HCT116 (cell line): ENCODE measurements at regions not wholly inside any gene's neighbourhood (a gene's known extent, or its start where the extent isn't known, plus 50 kb on each side); places are given as distances from the start of the nearest gene placed in this dataset.

Source experiments
- ATAC-seq: fragments of 200-7000 bp; cut with Tn5 transposase; 2 replicates; pipeline ENCODE4 v1.9.1; 2020; ENCODE audit warnings: mild to moderate bottlenecking, moderate library complexity
- BruUV-seq: library from RNA; stranded (reverse); fragments of 400-500 nt; replicated peaks from 2 replicates; lab custom pipeline; 2021; lab: Mats Ljungman, UMichigan
- CTCF ChIA-PET: fragments of 300-600 bp; sonication (Branson Sonifier 250); formaldehyde crosslinking; loops from one replicate; lab custom pipeline; 2021; ENCODE audit warnings: antibody characterized with exemption; lab: Charles Lee
- POLR2A ChIA-PET: fragments of 300-600, 350-600 bp; sonication (Branson Sonifier 250); formaldehyde crosslinking; loops from one replicate; lab custom pipeline; 2021; ENCODE audit warnings: antibody characterized with exemption; lab: Charles Lee
- RAD21 ChIA-PET, 2 experiments: fragments of 300-600 bp; sonication (Branson Sonifier 250); formaldehyde crosslinking; loops; one replicate each; lab custom pipeline; 2023; ENCODE audit warnings: low total read pairs in 2 of 2; ENCODE audit not compliant: uncharacterized antibody in 2 of 2, unreplicated experiment in 2 of 2, low non-redundant PET in 1 of 2; lab: Charles Lee
- DNase-seq: peaks from one replicate; pipeline ENCODE4 v3.0.0-alpha.2; 2010; ENCODE audit warnings: low read depth, low spot score
- H2AFZ ChIP-seq: fragments of 200-600 bp; shearing (Covaris generic), sonication (generic); 2 replicates; pipeline ENCODE4 v1.6.1; 2017; ENCODE audit warnings: low read depth, mixed run types, mixed read lengths, antibody characterized with exemption, low read length; ENCODE audit not compliant: poor library complexity, severe bottlenecking
- H3K27ac ChIP-seq: 2 replicates; pipeline ENCODE4 v1.5.1; 2012; ENCODE audit warnings: low read depth, low read length
- H3K27me3 ChIP-seq: fragments of 200-600 bp; sonication (generic); 2 replicates; pipeline ENCODE4 v1.6.1; 2016; ENCODE audit warnings: mixed run types, low read length, mixed read lengths; ENCODE audit not compliant: insufficient read depth
- H3K36me3 ChIP-seq, 2 experiments: fragments of 200-500 bp in 1 of 2; fragments of 200-600 bp in 1 of 2; sonication (Bioruptor generic) in 1 of 2; sonication (generic) in 1 of 2; 2 replicates each; pipeline versions ENCODE4 v1.5.1 to v1.6.1; 2014 to 2016; ENCODE audit warnings: low read length in 2 of 2, inconsistent platforms in 1 of 2, mixed read lengths in 1 of 2, mixed run types in 1 of 2; ENCODE audit not compliant: insufficient read depth in 2 of 2, control insufficient read depth in 1 of 2
- H3K4me1 ChIP-seq, 2 experiments: fragments of 200-600 bp in 1 of 2; sonication (generic) in 1 of 2; 2 replicates each; pipeline versions ENCODE4 v1.5.1 to v1.6.1; 2012 to 2017; ENCODE audit warnings: low read length in 2 of 2, inconsistent platforms in 1 of 2, mild to moderate bottlenecking in 1 of 2, mixed read lengths in 1 of 2, mixed run types in 1 of 2, moderate library complexity in 1 of 2; ENCODE audit not compliant: insufficient read depth in 2 of 2, control insufficient read depth in 1 of 2
- H3K4me2 ChIP-seq: fragments of 200-600 bp; sonication (generic); 2 replicates; pipeline ENCODE4 v1.6.1; 2017; ENCODE audit warnings: mixed run types, low read length, mixed read lengths
- H3K4me3 ChIP-seq, 2 experiments: fragments of 200-600 bp in 1 of 2; sonication (generic) in 1 of 2; replicated peaks in 1 of 2; 2 replicates each; pipeline ENCODE4 v1.5.1; 2011 to 2016; ENCODE audit warnings: low read length in 2 of 2, control low read depth in 1 of 2, low read depth in 1 of 2, mild to moderate bottlenecking in 1 of 2, mixed read lengths in 1 of 2, mixed run types in 1 of 2
- H3K79me2 ChIP-seq: fragments of 200-600 bp; sonication (generic); 2 replicates; pipeline ENCODE4 v1.6.1; 2017; ENCODE audit warnings: mild to moderate bottlenecking, mixed run types, low read length, moderate library complexity, mixed read lengths; ENCODE audit not compliant: insufficient read depth
- H3K9ac ChIP-seq: fragments of 200-600 bp; sonication (generic); 2 replicates; pipeline ENCODE4 v1.6.1; 2016; ENCODE audit warnings: low read length, mixed read lengths
- H3K9me2 ChIP-seq: fragments of 200-600 bp; sonication (generic), shearing (Covaris generic); 2 replicates; pipeline ENCODE4 v1.6.1; 2017; ENCODE audit warnings: mixed run types, mild to moderate bottlenecking, moderate library complexity; ENCODE audit not compliant: insufficient read depth
- H3K9me3 ChIP-seq, 2 experiments: fragments of 200-500 bp in 1 of 2; fragments of 200-600 bp in 1 of 2; sonication (Bioruptor generic) in 1 of 2; sonication (generic) in 1 of 2; 2 replicates each; pipeline ENCODE4 v1.6.1; 2014 to 2017; ENCODE audit warnings: low read length in 2 of 2, mixed read lengths in 2 of 2, inconsistent platforms in 1 of 2, low read depth in 1 of 2, mild to moderate bottlenecking in 1 of 2, mixed run types in 1 of 2, moderate library complexity in 1 of 2; ENCODE audit not compliant: control insufficient read depth in 1 of 2, insufficient read depth in 1 of 2
- H4K20me1 ChIP-seq: fragments of 200-600 bp; sonication (generic), shearing (Covaris generic); 2 replicates; pipeline ENCODE4 v1.6.1; 2017; ENCODE audit warnings: mixed run types, mild to moderate bottlenecking, moderate library complexity; ENCODE audit not compliant: insufficient read depth
- CTCF ChIP-seq, 3 experiments: fragments of 200-600 bp in 1 of 3; sonication (generic) in 1 of 3; IDR thresholded peaks in 2 of 3; conservative IDR thresholded peaks in 1 of 3; 2 replicates each; pipeline ENCODE4 v1.5.1; 2012 to 2017; ENCODE audit warnings: low read depth in 2 of 3, low read length in 2 of 3, antibody characterized with exemption in 1 of 3, borderline replicate concordance in 1 of 3, control low read depth in 1 of 3, mild to moderate bottlenecking in 1 of 3, mixed read lengths in 1 of 3, mixed run types in 1 of 3, moderate library complexity in 1 of 3; ENCODE audit not compliant: insufficient read depth in 1 of 3
- REST ChIP-seq: IDR thresholded peaks from 2 replicates; pipeline ENCODE4 v1.6.1; 2012; ENCODE audit warnings: low read depth
- SIN3A ChIP-seq: IDR thresholded peaks from 2 replicates; pipeline ENCODE4 v1.6.1; 2012; ENCODE audit warnings: low read depth
- YY1 ChIP-seq: IDR thresholded peaks from 2 replicates; pipeline ENCODE4 v1.6.1; 2011; ENCODE audit warnings: low read length, low read depth, moderate library complexity, mild to moderate bottlenecking; ENCODE audit not compliant: insufficient replicate concordance; ENCODE audit errors: extremely low read depth
- intact Hi-C: fragments of 100-400 bp; cut with micrococcal nuclease; formaldehyde crosslinking; loops from 2 replicates; pipeline ENCODE4 v1.10.0; 2022

DNA sequence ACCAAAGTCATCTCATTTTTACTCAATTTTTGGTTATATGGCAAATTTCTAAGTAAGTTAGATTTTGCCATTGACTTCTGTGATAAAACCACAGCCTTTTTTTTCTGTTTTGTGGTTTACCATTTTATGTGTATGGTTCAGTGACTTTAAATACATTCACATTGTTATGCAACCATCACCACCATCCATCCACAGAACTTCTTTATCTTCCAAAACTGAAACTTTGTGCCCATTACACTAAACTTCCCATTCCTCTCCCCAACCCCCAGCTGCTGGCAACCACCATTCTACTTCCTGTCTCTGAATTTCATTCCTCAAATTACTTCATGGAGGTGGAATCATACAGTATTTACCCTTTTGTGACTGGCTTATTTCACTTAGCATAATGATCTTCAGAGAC, 280.4 kb upstream of the TCERG1L start (continued):
- TF ChIP-seq CTCF (IDR thresholded peaks at IDR 0.05 in 2 of 3, conservative IDR thresholded peaks at IDR 0.05 in 1 of 3; ENCODE audit: borderline replicate concordance in 1 of 3, insufficient read depth in 1 of 3, low read depth in 2 of 3, low read length in 2 of 3) (no peak), SIN3A (no peak), REST (no peak)

- CTCF ChIA-PET, result no interaction called here
- no peaks in the 10 kb centered on the region for H3K36me3 ChIP-seq
- no peak overlapping the region for H3K27ac ChIP-seq
- H3K4me1 ChIP-seq, result no peaks in the 10 kb centered on the region
- no peaks in the 10 kb centered on the region for H3K9me2 ChIP-seq
- H3K27me3 ChIP-seq, result peaks cover 4% of the 10 kb centered on the region
- BruUV-seq, result no TSS peak
- no peak overlapping the region for H2AFZ ChIP-seq
- intact Hi-C loops, result no loop called here
- no peak overlapping the region for H3K4me3 ChIP-seq
- no peak overlapping the region for H3K9ac ChIP-seq
- no peak overlapping the region for H3K4me2 ChIP-seq
- no peak for TF ChIP-seq YY1
- no peak for DNase-seq
- RAD21 ChIA-PET, result no interaction called here
- H4K20me1 ChIP-seq, result no peaks in the 10 kb centered on the region
- ATAC-seq, result no peak
- POLR2A ChIA-PET, result no interaction called here
- H3K79me2 ChIP-seq, result no peaks in the 10 kb centered on the region
- H3K9me3 ChIP-seq, result no peaks in the 10 kb centered on the region
These were observed 291.6 kb upstream of the PPP2R2D start for GRCh38 chr10:131609176-131609575.
